H1 (cell line): ENCODE measurements at regions not wholly inside any gene's neighbourhood (a gene's known extent, or its start where the extent isn't known, plus 50 kb on each side); places are given as distances from the start of the nearest gene placed in this dataset.

ENCODE experiments used
- CTCF ChIA-PET: fragments of 300-600 bp; sonication (Branson Sonifier 250); formaldehyde crosslinking; loops from one replicate; lab custom pipeline; 2021; ENCODE audit not compliant: partially characterized antibody; lab: Charles Lee
- POLR2A ChIA-PET: fragments of 300-600 bp; sonication (Branson Sonifier 250); formaldehyde crosslinking; loops from one replicate; lab custom pipeline; 2021; ENCODE audit warnings: inconsistent platforms; ENCODE audit not compliant: partially characterized antibody; lab: Charles Lee
- DNase-seq, 2 experiments: peaks; one replicate each; pipeline versions ENCODE4 v3.0.0 to v3.0.0-alpha.2; 2010 to 2022; ENCODE audit warnings: low spot score in 2 of 2, low read depth in 1 of 2, mixed read lengths in 1 of 2
- FAIRE-seq: peaks from 2 replicates; lab custom pipeline; 2011; peaks lifted over from hg19 to GRCh38; lab: Jason Lieb, UNC
- H2AFZ ChIP-seq: 2 replicates; pipeline ENCODE4 v1.8.1; 2012; ENCODE audit warnings: low read length, inconsistent platforms
- H2AK5ac ChIP-seq: 2 replicates; pipeline ENCODE4 v1.6.1; 2013; ENCODE audit warnings: low read depth, low read length
- H2BK120ac ChIP-seq: replicated peaks from 2 replicates; pipeline ENCODE3; 2013; ENCODE audit warnings: low read depth, low read length, inconsistent platforms
- H2BK12ac ChIP-seq: 2 replicates; pipeline ENCODE4 v1.6.1; 2013; ENCODE audit warnings: low read depth, low read length
- H2BK15ac ChIP-seq: 2 replicates; pipeline ENCODE4 v1.6.1; 2013; ENCODE audit warnings: low read length
- H2BK20ac ChIP-seq: 2 replicates; pipeline ENCODE4 v1.6.1; 2013; ENCODE audit warnings: low read length
- H2BK5ac ChIP-seq: 2 replicates; pipeline ENCODE4 v1.6.1; 2013; ENCODE audit warnings: low read depth, low read length
- H3K14ac ChIP-seq: 2 replicates; pipeline ENCODE4 v1.6.1; 2013; ENCODE audit warnings: inconsistent platforms; ENCODE audit not compliant: insufficient read length
- H3K18ac ChIP-seq: 2 replicates; pipeline ENCODE4 v1.6.1; 2013; ENCODE audit warnings: low read length; ENCODE audit errors: extremely low read depth
- H3K23ac ChIP-seq: 2 replicates; pipeline ENCODE4 v1.6.1; 2013; ENCODE audit warnings: inconsistent platforms; ENCODE audit not compliant: insufficient read length
- H3K23me2 ChIP-seq: 2 replicates; pipeline ENCODE4 v1.6.1; 2013; ENCODE audit warnings: low read depth, low read length
- H3K27ac ChIP-seq: 2 replicates; pipeline ENCODE4 v1.6.1; 2011; ENCODE audit warnings: low read depth, low read length, inconsistent platforms
- H3K27me3 ChIP-seq, 4 experiments: replicated peaks in 1 of 4; 1 replicate in 1 of 4; 2 replicates in 3 of 4; pipeline versions ENCODE4 v1.6.1 to v1.8.1; 2011 to 2013; ENCODE audit warnings: low read length in 3 of 4, mild to moderate bottlenecking in 3 of 4, inconsistent platforms in 2 of 4, mixed read lengths in 2 of 4, moderate library complexity in 1 of 4; ENCODE audit not compliant: control insufficient read depth in 3 of 4, insufficient read depth in 3 of 4; ENCODE audit errors: extremely low read depth in 1 of 4
- H3K36me3 ChIP-seq, 4 experiments: 2 replicates each; pipeline versions ENCODE4 v1.6.1 to v1.8.1; 2011 to 2013; ENCODE audit warnings: mild to moderate bottlenecking in 4 of 4, low read length in 3 of 4, moderate library complexity in 2 of 4, control low read depth in 1 of 4, inconsistent platforms in 1 of 4; ENCODE audit not compliant: insufficient read depth in 4 of 4, control insufficient read depth in 2 of 4
- H3K4ac ChIP-seq: replicated peaks from 2 replicates; pipeline ENCODE3; 2013; ENCODE audit warnings: low read length, low read depth, mixed read lengths, inconsistent platforms; ENCODE audit not compliant: insufficient read length
- H3K4me1 ChIP-seq, 4 experiments: replicated peaks in 1 of 4; 1 replicate in 1 of 4; 2 replicates in 3 of 4; pipeline versions ENCODE4 v1.6.1 to v1.8.1; 2011 to 2013; ENCODE audit warnings: low read length in 3 of 4, inconsistent platforms in 2 of 4, mixed read lengths in 1 of 4; ENCODE audit not compliant: insufficient read depth in 4 of 4, control insufficient read depth in 3 of 4
- H3K4me2 ChIP-seq, 2 experiments: 2 replicates each; pipeline versions ENCODE4 v1.6.1 to v1.8.1; 2011 to 2013; ENCODE audit warnings: low read depth in 2 of 2, low read length in 2 of 2, control low read depth in 1 of 2, inconsistent platforms in 1 of 2, mild to moderate bottlenecking in 1 of 2; ENCODE audit not compliant: insufficient read depth in 1 of 2
- H3K4me3 ChIP-seq, 4 experiments: fragments of 200-600, 300-600 bp in 1 of 4; sonication (generic), shearing (Covaris generic), sonication (Bioruptor Twin) in 1 of 4; 2 replicates each; pipeline versions ENCODE4 v1.5.1 to v1.8.1; 2011 to 2016; ENCODE audit warnings: low read length in 4 of 4, low read depth in 3 of 4, control low read depth in 2 of 4, inconsistent platforms in 2 of 4, mild to moderate bottlenecking in 2 of 4, mixed read lengths in 1 of 4, moderate library complexity in 1 of 4; ENCODE audit not compliant: insufficient read depth in 2 of 4; ENCODE audit errors: extremely low read depth in 1 of 4
- H3K56ac ChIP-seq: replicated peaks from 2 replicates; pipeline ENCODE3; 2013; ENCODE audit warnings: low read depth, mild to moderate bottlenecking, mixed read lengths, low read length, inconsistent platforms; ENCODE audit not compliant: insufficient read length
- H3K79me1 ChIP-seq: 2 replicates; pipeline ENCODE4 v1.6.1; 2013; ENCODE audit warnings: low read depth, low read length, control low read depth
- H3K79me2 ChIP-seq, 2 experiments: 2 replicates each; pipeline versions ENCODE4 v1.6.1 to v1.8.1; 2012 to 2013; ENCODE audit warnings: low read length in 2 of 2, mild to moderate bottlenecking in 2 of 2, inconsistent platforms in 1 of 2; ENCODE audit not compliant: insufficient read depth in 2 of 2, control insufficient read depth in 1 of 2
- H3K9ac ChIP-seq, 4 experiments: replicated peaks in 1 of 4; 1 replicate in 1 of 4; 2 replicates in 3 of 4; pipeline versions ENCODE4 v1.6.1 to v1.8.1; 2011 to 2013; ENCODE audit warnings: low read depth in 3 of 4, low read length in 3 of 4, control low read depth in 2 of 4, mild to moderate bottlenecking in 2 of 4, moderate library complexity in 2 of 4, inconsistent platforms in 1 of 4; ENCODE audit errors: extremely low read depth in 1 of 4
- H3K9me3 ChIP-seq, 2 experiments: 2 replicates each; pipeline versions ENCODE4 v1.6.1 to v1.8.1; 2012 to 2013; ENCODE audit warnings: mild to moderate bottlenecking in 2 of 2, moderate library complexity in 2 of 2, control low read depth in 1 of 2, inconsistent platforms in 1 of 2, low read depth in 1 of 2, low read length in 1 of 2, mixed read lengths in 1 of 2; ENCODE audit not compliant: insufficient read depth in 2 of 2
- H4K20me1 ChIP-seq, 2 experiments: replicated peaks in 1 of 2; 2 replicates each; pipeline versions ENCODE3 to v1.8.1; 2011 to 2013; ENCODE audit warnings: inconsistent platforms in 2 of 2, low read length in 2 of 2, mild to moderate bottlenecking in 1 of 2; ENCODE audit not compliant: insufficient read depth in 2 of 2, control insufficient read depth in 1 of 2
- H4K5ac ChIP-seq: 2 replicates; pipeline ENCODE4 v1.6.1; 2013; ENCODE audit warnings: low read length, low read depth, mixed read lengths, inconsistent platforms; ENCODE audit not compliant: insufficient read length
- H4K8ac ChIP-seq: 2 replicates; pipeline ENCODE4 v1.8.0; 2013; ENCODE audit warnings: mild to moderate bottlenecking, moderate library complexity, low read length, inconsistent platforms; ENCODE audit not compliant: insufficient read depth; ENCODE audit errors: extremely low read depth
- H4K91ac ChIP-seq: replicated peaks from 2 replicates; pipeline ENCODE3; 2013; ENCODE audit warnings: low read length, mixed read lengths, inconsistent platforms; ENCODE audit not compliant: insufficient read length
- BRCA1 ChIP-seq: IDR thresholded peaks from 2 replicates; pipeline ENCODE4 v1.6.1; 2012; ENCODE audit warnings: low read depth, low read length, improper control_type of control experiment
- CEBPB ChIP-seq: IDR thresholded peaks from 2 replicates; pipeline ENCODE4 v1.6.1; 2012; ENCODE audit warnings: low read depth, low read length
- CHD1 ChIP-seq: IDR thresholded peaks from 2 replicates; pipeline ENCODE4 v1.6.1; 2012; ENCODE audit warnings: low read depth, low read length, improper control_type of control experiment
- CTBP2 ChIP-seq: IDR thresholded peaks from 2 replicates; pipeline ENCODE4 v1.7.0; 2011; ENCODE audit warnings: borderline replicate concordance, mild to moderate bottlenecking, moderate library complexity, mixed read lengths, low read length; ENCODE audit not compliant: insufficient read depth, insufficient read length
- EGR1 ChIP-seq: IDR thresholded peaks from 2 replicates; pipeline ENCODE4 v1.6.1; 2011; ENCODE audit warnings: low read depth, low read length, borderline replicate concordance
- PHF8 ChIP-seq: fragments of 200-600 bp; sonication (generic); conservative IDR thresholded peaks from 2 replicates; pipeline ENCODE4 v1.7.1; 2012; ENCODE audit warnings: low read depth, mild to moderate bottlenecking, inconsistent platforms, low read length, moderate library complexity
- SP1 ChIP-seq: IDR thresholded peaks from 2 replicates; pipeline ENCODE4 v1.6.1; 2011; ENCODE audit warnings: low read depth, low read length
- SP2 ChIP-seq: IDR thresholded peaks from 2 replicates; pipeline ENCODE4 v1.6.1; 2012; ENCODE audit warnings: mild to moderate bottlenecking, low read length, inconsistent platforms
- SP4 ChIP-seq: IDR thresholded peaks from 2 replicates; pipeline ENCODE4 v1.6.1; 2012; ENCODE audit warnings: low read length, inconsistent platforms
- SUZ12 ChIP-seq: fragments of 200-600 bp; sonication (generic); IDR thresholded peaks from 2 replicates; pipeline ENCODE4 v1.6.1; 2012; ENCODE audit warnings: mild to moderate bottlenecking, inconsistent platforms, low read length, moderate library complexity, mixed read lengths
- TBP ChIP-seq: IDR thresholded peaks from 2 replicates; pipeline ENCODE4 v1.6.1; 2011; ENCODE audit warnings: low read depth, low read length, improper control_type of control experiment
- ZNF274 ChIP-seq: IDR thresholded peaks from 2 replicates; pipeline ENCODE4 v1.7.0; 2012; ENCODE audit warnings: low read length, borderline replicate concordance; ENCODE audit errors: extremely low read depth
- WGBS, 2 experiments: shearing (Covaris generic) in 1 of 2; methylation state at CpG; one replicate each; pipeline versions ENCODE4 v1.1.6 to v1.1.7; 2013 to 2015; ENCODE audit warnings: low lambda C conversion rate in 2 of 2, mixed read lengths in 2 of 2, inconsistent platforms in 1 of 2, low coverage in 1 of 2, missing lambda C conversion rate in 1 of 2; ENCODE audit not compliant: insufficient replicate concordance in 2 of 2, insufficient coverage in 1 of 2, insufficient read length in 1 of 2; ENCODE audit errors: extremely low coverage in 1 of 2, missing lambda C conversion rate in 1 of 2; 5-methylcytosine and 5-hydroxymethylcytosine counted together

DNA sequence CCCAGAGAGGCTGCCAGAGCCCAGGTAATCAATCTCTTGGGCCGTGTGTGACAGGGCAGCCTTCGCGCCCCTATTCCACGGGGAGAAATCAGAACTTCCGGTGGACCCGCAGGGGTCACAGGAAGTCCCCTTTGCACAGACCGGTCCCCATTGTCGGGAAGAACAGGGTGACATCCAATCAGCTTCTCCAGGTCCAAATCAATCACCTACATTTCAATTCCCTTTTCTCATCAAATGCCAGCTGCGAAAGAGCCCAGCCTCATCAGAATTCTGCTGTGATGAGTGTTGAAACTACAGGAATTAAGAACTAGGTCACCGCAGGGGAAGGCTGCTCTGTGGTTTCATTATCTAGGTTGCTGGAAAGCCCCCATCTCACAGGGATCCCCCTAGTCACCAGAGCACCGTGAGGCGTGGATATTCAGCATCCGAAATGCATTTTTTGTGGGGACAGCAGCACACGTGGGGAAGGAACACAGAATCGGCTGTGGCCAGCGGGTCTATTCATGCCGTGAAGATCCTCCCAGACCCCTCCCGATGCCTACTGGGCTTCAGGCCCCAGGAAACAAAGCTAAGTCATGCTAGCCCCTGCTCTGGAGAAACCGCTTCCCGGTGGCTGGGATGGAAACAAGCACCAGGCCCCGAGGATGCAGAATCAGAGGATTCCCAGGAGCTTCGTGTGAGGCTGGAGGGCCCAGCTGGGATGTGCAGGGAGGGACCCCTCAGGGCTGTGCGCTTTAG is 193.7 kb upstream of the ID2 start:
- H4K20me1 ChIP-seq, result no peaks in the 10 kb centered on the region
- POLR2A ChIA-PET, result interaction anchor here (1.8 kb wide), 1 partner anchor 13 kb away, joined by 5 read pairs; no protein-coding TSS in a partner anchor
- H4K91ac ChIP-seq, result no peak overlapping the region
- H2AFZ ChIP-seq, result peak overlapping the region; percentile 26; the same call in 1 of the 2 replicates
- H3K23ac ChIP-seq, result no peak overlapping the region
- 93% methylated on average over 22 of the region's 23 CpGs; no CpG with 5 or more reads in 1 of the 2 experiments for WGBS, 2 experiments
- no peaks in the 10 kb centered on the region for H3K36me3 ChIP-seq
- H4K8ac ChIP-seq, result 0 out of 2 replicates have a peak overlapping the region, but pooled peaks have one; percentile 11
- H2BK20ac ChIP-seq, result no peak overlapping the region
- H2AK5ac ChIP-seq, result no peak overlapping the region
- CTCF ChIA-PET, result interaction anchor here (0.9 kb wide), 1 partner anchor 87 kb away, joined by 3 read pairs; no protein-coding TSS in a partner anchor
- no peak overlapping the region for H3K18ac ChIP-seq
- H2BK15ac ChIP-seq, result no peak overlapping the region
- H3K79me1 ChIP-seq, result no peaks in the 10 kb centered on the region
- H3K9ac ChIP-seq, result no peak overlapping the region
- H2BK120ac ChIP-seq, result no peak overlapping the region
- H3K79me2 ChIP-seq, result no peaks in the 10 kb centered on the region
- H2BK5ac ChIP-seq, result no peak overlapping the region
- H4K5ac ChIP-seq, result no peak overlapping the region
- H3K4me3 ChIP-seq, result no peak overlapping the region
- no peaks in the 10 kb centered on the region for H3K27me3 ChIP-seq
- no peaks in the 10 kb centered on the region for H3K9me3 ChIP-seq
- H3K14ac ChIP-seq, result no peak overlapping the region
- H3K23me2 ChIP-seq, result no peaks in the 10 kb centered on the region
- H3K56ac ChIP-seq, result no peak overlapping the region
- no peak overlapping the region for H3K4ac ChIP-seq
- no peak overlapping the region for H2BK12ac ChIP-seq
- FAIRE-seq (no peak), DNase-seq (no peak)
- H3K4me1 ChIP-seq, result peaks cover 0 to 8% (median 1%) of the 10 kb centered on the region in 4 experiments; a peak in 4 of 7 replicates
- no peak overlapping the region for H3K4me2 ChIP-seq
- no peak overlapping the region for H3K27ac ChIP-seq
- no peak for TF ChIP-seq SP2
- no peak for TF ChIP-seq EGR1
- TF ChIP-seq BRCA1, result no peak
- TF ChIP-seq TBP, result no peak
- no peak for TF ChIP-seq ZNF274
- TF ChIP-seq CEBPB, result no peak
- no peak for TF ChIP-seq SP4
- no peak for TF ChIP-seq SP1
- TF ChIP-seq CHD1, result no peak
- TF ChIP-seq CTBP2, result no peak
- no peak for TF ChIP-seq PHF8
- TF ChIP-seq SUZ12, result no peak
